Amygdala (tissue), 56 donors: ENCODE measurements at regions not wholly inside any gene's neighbourhood (a gene's known extent, or its start where the extent isn't known, plus 50 kb on each side); places are given as distances from the start of the nearest gene placed in this dataset.
"Not testable (repeated sequence)": the region's sequence is repeated elsewhere in the genome, so short reads cannot be mapped to it uniquely, and the experiment has no call there.

Experiments
- DNase-seq, 56 donors: peaks; one replicate each; lab custom pipeline; 2025; lab: John Stamatoyannopoulos, UW

DNA sequence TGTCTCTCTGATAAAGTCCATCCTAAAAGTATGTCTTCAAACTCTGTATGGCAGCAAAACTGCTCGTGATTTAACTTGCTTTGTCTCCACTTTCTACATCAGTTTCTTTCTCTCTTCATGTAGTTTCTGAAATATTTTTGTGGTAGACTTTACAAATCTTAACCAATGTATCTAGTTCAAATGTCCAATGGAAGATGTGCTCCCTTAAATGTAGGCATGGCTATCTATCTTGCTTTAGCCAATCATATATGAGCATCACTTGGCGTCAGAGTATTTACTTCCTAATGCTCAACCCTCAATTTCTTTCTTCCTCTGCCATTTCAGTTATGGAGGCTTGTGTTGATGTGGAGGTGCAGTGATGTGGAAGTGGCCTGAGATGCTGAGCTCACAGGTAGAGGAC, 206.1 kb upstream of the ZNF608 start:
- DNase-seq = no peak

DNA sequence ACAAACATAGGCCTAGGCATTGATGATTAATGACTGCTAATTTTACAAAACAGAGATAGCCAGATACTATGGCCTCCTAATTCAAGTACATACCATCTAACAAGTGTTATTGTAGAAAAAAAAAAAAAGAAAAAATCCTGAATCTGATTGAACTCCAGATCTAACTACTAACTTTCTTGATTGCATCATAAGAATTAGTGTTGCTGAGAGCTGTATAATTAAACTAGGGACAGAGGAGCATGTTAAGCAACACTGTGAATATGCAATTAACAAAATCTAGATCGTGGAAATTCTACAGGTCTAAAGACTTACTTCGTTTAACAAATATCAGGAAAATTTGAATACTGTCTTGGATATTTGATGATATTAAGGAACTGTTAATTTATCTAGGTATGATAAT, 208.3 kb upstream of the ZNF608 start:
- DNase-seq = no peak

DNA sequence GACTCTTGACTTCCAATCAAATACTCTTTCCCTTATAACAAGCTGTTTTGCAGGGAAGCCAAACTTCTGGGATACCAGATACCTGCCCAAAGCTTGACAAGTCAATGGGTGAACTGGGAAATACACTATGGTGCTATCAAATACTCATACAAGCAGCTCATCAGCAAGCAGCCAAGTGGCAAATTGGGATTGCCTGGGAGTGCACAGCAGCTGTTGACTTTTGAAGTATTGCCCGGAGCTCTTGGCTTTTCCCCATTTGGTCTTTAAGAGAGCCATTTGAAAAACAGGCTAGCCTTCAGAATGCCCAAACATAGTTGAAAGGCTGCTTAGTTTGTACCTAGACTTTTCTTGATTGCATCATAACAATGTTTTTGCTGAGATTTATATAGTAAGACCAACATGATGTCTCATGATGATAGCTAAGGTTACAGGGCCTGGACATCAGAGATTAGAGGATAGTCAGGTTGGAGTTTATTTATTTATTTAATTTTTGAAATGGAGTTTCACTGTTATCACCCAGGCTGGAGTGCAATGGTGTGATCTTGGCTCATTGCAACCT, 210.1 kb upstream of the ZNF608 start:
- DNase-seq = peak in 12 of 56 donors; percentile 2 to 49 (median 10)

DNA sequence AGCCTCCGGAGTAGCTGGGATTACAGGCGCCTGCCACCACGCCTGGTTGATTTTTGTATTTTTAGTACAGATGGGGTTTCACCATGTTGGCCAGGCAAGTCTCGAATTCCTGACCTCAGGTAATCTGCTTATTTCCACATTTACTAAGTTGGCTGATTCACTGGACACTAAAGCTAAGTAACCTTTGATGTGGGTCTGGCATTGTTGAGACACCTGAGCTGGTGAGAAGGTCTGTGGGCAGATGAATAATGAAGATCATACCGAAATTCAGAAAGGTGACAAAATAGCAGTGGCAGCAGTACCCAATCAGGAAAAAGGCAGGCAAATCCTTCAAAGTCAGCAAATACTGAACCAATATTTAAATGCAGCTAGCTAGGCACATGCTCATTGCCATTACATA, 210.6 kb upstream of the ZNF608 start:
- no peak for DNase-seq

DNA sequence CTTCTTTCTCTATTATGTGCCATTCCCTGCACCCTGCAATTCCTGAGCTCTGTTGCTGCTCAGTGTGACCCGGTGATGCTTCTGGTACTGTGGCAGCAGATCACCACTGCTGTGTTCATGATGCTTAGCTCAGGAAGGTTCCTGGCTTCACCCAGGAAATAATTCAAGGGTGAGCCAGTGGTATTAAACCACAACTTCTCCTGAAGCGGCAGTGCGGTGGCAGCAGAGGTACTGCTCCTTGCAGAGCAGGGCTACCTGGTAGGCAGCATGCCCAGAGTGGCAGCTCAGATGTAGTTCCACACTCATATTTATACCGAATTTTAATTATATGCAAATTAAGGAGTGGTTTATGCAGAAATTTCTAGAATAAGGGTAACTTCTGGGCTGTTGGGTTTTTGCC, 213.8 kb upstream of the ZNF608 start:
- DNase-seq = peak in 1 of 56 donors; percentile 10

DNA sequence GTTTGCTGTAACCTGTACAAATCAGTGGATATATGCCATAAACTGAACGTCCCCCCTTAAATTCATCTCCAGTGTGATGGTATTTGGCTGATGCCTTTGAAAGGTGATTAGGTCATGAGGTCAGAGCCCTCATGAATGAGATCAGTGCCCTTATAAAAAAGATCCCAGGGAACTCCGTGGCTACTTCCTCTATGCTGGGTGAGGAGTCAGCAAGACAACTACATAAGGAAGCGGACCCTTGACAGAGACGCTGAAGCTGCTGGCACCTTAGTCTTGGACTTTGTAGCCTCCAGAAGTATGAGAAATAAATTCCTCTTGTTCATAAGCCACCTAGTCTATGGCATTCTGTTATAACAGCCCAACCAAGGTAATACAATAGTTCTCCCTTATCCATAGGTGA, 215.1 kb upstream of the ZNF608 start:
- DNase-seq = no peak

DNA sequence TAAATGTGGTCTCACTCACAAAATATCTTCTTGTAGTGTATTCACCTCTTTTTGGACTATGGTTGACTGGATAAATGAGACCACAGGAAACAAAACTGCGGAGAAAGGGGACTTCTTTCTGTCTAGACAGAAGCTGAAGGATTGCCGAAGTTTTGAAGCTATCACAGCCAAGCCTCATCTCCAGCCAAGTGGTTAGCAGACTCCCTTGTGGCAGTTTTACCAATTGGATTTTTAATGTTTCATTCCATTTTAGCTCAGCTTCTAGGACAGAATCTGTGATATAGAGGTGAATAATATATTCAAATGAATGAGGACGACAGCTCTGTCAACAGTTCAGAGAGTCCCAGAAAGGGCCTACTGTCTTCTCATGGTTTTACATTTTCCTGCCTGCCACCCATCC, 215.7 kb upstream of the ZNF608 start:
- no peak for DNase-seq

DNA sequence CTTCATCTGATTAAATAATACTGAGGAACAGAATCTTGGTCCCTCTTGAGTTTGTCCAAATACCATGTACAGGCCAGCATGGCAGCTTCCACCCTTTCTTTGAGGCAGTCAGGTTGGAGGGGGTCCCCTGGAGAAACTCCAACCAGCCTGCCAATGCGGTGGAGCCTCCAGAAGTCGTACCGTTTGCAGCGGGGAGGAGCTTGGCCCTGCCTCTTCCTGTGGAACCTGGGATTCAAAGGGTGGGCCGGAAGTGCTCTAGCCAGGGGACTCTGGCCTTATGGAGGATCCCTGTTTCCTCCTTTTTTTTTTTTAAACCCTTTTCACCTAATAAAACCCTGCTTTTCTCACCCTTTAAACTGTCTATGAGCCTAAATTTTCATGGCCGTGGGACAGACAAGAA, 216.3 kb upstream of the ZNF608 start:
- no peak for DNase-seq

DNA sequence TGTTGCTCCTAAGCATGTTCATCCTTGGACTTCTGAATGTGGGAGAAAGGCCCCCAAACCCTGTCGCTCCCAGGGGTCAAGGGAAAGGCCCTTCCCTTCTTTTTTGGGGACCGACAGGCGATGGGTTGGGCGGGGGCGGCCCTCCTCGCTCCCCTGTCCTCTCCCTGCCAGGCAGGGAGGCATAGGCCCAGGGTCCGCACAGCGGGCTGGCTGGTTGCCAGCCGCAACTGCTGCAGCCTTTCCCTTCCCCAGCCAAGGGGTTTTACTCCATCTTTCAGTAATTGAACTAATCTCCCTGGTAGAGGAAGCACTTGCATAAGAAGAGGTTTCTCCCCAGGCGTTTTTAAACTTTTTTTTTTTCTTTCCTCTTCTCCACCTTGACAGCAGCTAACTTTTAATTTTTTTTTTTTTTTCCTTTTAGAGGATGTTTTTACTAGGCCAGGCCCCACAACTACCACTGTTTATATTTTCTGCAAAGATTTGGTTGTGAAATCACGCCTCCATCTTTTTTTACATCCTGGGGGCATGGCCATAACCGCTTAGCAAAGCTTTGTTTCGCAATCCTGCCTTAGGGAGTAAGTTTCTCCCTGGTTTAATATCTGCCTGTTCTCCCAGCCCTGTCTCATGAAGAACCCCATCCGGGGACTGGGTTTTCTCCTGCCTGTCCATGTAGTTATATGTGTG, 216.9 kb upstream of the ZNF608 start:
- peak in 2 of 56 donors; percentile 4 to 11 for DNase-seq

DNA sequence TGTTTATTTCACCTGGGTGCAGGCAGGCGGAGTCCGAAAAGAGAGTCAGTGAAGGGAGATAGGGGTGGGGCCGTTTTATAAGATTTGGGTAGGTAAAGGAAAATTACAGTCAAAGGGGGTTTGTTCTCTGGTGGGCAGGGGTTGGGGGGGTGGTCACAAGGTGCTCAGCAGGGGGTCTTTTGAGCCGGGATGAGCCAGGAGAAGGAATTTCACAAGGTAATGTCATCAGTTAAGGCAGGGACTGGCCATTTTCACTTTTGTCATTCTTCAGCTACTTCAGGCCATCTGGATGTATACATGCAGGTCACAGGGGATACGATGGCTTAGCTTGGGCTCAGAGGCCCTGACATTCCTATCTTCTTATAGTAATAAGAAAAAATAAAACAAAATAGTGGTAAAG, 220.3 kb upstream of the ZNF608 start:
- DNase-seq = not testable (repeated sequence)

DNA sequence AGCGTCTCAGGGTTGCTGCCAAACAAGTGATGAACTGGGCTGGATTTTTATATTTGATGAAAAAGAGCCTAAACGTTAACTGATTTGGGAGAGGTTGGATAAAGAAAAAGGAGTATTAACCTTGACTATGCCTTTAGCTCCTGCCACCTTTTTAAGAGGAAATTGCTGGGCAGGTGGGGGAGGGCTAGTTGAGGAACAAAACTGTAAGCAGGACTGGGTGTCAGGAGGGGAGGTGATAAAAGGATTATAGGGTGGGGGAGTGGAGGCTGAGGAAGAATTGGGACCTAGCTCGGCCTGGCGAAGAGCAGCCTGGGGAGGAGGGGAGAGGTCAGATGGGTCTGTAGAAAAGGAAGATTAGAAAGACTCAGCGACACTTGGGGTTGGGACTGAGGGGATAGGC, 223.9 kb upstream of the ZNF608 start:
- DNase-seq = not testable (repeated sequence)

DNA sequence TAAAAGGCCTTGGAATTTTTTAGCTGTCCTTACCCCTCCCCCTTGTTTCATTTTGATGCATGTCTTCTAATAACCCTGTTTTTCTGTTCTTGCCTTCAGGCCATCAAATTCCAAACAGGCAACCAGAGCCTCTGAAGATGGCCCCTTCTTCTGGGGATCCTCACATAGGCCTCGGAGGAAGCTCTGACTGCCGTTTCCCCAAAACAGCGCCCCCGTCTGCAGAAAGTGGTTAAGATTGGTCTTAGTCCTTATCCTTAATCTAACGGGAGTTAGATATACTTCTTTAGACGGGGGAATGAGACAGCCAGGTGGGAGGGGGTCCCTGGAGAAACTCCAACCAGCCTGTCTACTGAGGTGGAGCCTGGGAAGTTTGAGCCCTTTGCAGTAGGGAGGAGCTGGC, 226.3 kb upstream of the ZNF608 start:
- DNase-seq = no peak

DNA sequence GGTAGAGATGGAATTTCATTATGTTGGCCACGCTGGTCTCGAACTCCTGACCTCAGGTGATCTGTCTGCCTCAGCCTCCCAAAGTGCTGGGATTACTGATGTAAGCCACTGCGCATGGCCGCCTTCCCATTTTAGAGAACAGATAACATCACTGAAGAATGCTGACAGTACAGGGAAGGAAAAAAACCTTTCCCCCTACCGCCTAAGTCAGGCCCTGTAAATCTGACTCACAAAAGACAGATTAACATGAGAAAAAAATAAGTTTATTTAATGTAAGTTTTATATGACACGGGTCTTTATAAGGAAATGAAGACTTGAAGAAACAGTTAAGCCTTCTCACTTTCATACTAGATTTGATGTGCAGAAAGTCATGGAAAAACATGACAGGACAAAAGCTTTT, 227.2 kb upstream of the ZNF608 start:
- DNase-seq = no peak

DNA sequence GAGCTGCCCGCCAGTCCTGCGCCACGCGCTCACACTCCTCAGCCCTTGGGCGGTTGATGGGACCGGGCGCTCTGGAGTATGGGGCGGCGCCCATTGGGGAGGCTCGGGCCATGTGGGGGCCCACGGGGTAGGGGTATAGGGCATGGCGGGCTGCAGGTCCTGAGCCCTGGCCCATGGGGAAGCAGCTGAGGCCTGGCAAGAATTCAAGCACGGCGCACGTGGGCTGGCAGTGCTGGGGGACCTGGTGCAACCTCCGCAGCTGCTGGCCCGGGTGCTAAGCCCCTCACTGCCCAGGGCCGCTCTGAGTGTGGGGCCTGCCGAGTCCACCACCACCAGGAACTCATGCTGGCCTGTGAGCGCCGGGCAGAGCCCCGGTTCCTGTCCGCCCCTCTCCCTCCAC, 229.6 kb upstream of the ZNF608 start:
- DNase-seq = no peak

DNA sequence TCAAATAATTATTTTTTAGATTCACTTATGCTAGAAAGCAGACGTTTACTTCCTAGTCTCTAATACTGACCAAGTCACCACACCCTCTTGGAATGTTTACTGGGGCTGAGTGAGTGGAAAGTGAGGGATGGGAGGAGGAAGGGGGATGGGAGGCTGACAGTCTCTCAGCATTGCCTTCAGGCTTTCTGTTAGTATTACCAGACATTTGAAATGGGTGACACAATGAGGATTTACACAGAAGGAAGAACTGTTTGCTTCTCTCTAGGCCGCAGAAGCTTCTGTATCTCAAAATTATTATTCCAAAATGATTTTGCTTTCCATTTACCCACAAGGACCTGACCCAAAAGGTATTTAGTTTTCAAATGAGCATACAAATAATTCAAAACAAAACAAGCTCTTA, 232.8 kb upstream of the ZNF608 start:
- no peak for DNase-seq

DNA sequence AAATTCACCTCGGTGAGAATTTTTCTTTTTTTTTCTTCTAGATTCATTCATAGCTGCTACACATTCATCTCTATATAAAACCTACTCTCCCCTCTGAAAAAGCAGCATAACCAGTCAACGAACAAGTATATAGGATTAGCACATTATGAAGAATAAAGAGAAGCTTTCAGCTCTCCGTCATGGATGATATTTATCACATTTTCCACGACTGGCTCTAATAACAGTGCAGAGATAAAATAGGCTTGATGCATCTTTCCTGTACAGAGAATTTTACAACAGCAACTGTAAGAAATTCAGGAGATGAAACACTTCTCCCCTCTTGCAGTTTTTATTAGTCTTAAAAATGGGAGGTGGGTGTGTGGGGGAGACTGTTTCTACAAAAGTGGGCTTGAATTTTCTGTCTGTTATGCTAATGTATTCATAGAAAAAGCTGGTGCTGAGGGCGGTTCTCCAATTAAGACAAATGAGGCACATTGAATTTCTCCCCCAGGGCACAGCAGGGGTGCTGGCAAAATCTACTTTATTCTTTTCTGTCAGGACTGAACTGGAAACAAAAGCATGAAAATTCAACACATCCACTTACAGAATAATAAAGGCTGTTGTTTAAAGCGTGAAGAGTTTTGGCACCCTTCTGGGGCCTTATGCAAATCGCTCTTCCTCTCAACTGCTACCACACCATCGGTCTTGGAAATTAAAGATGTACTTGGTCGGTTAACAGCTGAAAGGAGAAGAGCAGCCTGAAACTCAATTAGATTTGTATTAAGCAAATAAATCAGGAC, 233.9 kb upstream of the ZNF608 start:
- peak in 39 of 56 donors; percentile 4 to 74 (median 26) for DNase-seq

DNA sequence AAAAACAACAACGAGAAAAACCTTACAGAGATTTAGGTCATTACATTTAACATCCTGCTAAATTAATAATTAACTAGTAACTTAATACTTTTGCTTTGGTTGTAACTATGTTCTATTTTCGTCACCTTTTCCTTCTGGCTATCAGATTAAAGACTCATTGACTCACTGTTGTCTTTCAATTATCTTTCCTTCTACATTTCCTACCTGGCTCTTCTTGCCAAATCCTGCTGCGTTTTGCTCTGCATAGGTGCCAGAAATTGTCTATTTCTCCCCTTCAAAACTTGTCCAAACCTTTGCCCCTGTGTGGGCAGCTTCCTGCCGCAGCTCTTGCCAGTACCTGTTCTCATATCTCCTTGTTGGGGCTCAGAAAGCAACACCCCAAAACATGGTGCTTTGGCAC, 235.5 kb upstream of the ZNF608 start:
- DNase-seq = no peak

DNA sequence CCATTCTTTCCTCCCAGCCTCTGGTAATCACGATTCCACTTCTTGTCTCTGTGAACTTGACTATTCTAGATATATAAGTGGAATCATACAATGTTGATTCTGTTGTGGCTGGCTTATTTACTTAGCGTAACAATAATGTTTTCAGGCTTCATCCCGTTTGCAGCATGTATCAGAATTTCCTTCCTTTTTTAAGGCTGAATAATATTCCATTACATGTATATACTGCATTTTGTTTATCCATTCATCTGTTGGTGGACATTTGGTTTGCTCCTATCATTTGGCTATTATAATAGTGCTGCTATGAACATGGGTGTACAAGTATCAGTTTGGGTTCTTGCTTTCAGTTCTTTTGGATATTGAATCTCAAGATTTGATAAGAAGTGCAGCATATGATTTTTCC, 239.7 kb upstream of the ZNF608 start:
- DNase-seq = no peak

DNA sequence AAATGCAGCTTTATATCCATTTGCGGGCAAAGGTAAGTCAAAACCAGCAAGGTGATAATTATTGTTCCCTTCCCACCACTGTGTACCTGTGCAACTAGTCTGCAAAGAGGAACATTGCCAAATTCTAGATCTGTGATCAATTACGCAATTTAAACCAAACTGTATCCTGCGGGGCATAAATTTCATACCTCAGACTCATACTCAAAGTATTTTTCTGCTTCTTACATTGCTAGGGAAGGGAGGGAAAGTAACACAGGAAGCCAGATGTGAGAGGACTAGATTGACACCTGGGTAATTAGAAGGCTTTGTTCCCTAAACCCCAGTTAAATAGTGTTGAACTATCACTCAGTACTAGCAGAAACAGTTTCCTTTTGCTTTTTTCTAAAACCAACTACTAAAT, 240.2 kb upstream of the ZNF608 start:
- no peak for DNase-seq

DNA sequence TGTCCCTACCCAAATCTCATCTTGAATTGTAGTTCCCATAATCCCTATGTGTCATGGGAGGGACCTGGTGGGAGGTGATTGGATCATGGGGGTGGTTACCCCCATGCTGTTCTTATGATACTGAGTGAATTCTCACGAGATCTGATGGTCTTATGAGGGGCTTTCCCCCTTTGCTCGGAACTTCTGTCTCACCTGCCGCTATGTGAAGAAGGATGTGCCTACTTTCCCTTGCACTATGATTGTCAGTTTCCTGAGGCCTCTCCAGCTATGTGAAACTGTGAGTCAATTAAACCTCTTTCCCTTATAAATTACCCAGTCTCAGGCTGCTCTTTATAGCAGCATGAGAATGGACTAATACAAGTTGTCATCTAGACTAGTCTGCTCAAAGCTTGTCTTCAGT, 241.3 kb upstream of the ZNF608 start:
- DNase-seq = not testable (repeated sequence)

DNA sequence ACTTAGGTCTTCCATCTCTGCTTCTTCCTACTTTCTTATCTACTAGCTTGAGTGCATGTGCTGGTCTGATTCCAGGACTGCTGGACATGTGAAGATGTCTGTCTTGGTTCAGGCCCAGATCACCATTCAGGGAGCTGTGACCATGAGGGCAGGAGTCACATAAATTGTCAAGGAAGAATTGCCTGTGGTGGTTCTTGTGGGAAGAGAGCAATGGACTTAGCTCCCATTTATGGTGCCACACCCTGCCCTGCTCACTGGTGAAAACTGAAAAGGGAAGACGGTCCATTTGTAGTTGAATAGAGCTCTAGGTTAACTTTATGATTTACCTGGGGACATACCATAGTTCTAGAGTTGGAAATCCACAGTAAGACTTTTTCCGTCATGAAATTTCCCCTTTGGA, 244.3 kb upstream of the ZNF608 start:
- no peak for DNase-seq

DNA sequence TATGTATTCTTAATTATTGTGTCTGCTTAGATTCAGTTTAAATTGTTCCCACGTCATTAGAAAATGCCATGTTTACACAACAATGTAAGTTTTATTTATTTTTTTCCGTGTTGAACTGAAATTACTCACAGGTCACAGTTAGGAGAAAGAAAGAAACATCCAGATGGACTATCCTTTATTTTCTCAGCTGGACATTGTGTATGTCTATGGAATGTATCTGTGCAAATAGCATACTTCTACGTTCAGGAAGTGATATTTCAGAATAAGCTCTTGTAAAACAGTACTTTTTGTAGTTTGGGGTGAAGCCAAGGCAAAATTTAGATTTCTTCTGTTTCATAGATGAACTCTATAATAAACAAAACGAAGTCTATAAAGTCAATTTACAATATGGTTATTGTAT, 249.0 kb upstream of the ZNF608 start:
- no peak for DNase-seq
